ENCODE measurements at regions not wholly inside any gene's neighbourhood (a gene's known extent, or its start where the extent isn't known, plus 50 kb on each side); places are given as distances from the start of the nearest gene placed in this dataset.

DNA sequence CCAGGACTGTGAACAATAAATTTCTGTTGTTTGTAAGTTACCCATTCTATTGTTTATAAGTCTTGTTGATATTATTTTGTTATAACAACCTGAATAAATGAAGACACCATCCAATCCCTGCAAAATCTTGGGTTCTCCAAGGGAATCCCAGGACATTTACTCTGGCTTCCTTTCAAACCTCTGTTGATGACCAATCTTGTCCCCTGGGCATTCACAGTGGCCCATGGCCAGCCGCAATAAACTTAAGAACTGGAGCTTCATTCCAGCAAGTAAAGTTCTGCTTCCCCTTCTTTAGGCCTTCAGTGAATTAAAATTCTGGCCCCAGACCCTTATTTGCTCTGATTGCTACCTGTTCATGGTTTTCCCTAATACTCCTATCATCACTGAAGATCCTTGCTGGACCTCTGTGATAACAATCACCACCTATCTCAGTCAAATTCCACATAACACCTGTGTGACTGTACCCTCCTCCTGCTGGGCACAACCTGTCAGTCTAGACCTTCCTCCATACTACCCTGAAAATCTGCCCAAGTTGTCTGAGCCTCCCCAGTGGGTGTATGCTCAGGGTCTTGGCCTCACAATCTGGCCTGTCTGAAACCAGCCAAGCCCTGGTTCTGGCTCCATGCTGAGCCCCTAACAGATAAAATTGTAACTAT, 153.1 kb downstream of the SEMA6D start:
- Mint-ChIP-seq H3K4me1 (ENCODE audit: low read depth) (no peaks in the 10 kb centered on the region), H3K36me3 (ENCODE audit: low read depth) (no peaks in the 10 kb centered on the region), H3K27me3 (ENCODE audit: low read depth) (no peaks in the 10 kb centered on the region), H3K4me3 (no peak overlapping the region), H3K9me3 (peaks cover 14% of the 10 kb centered on the region), H3K27ac (no peak overlapping the region)
- no peak for DNase-seq (ENCODE audit: low spot score)

DNA sequence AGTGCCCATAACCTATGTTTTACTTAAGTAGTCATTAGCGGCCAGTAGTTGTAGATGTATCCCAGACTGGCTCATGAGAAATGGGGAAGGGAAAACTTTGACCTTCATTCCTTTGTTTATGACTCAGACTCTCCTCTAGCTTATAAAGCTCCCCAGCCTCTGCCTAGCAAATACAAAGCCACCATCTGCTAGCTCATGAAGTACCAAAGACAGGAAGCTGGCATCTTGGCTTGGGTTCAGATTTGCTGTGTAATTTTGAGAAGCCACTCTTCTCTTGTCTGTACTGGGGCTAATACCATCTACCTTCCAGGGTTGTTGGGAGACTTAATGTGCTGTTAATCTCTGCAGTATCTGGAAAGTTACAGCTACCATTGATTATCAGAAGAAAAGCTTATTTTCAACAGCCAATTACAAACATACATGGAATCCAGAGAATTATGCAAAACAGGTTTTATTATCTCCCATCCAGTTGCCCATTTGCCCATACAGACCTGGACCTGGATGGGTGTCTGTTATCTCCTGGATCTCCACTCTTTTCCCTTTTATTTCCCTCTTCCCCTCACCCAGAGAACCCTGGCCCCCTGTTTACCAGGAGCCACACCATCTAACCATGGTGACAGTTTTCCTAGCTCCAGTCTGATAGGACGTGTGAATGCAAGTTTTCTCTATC, 153.8 kb downstream of the SEMA6D start:
- DNase-seq (ENCODE audit: low spot score) = no peak
- H3K36me3 Mint-ChIP-seq (ENCODE audit: low read depth) = no peaks in the 10 kb centered on the region
- no peak overlapping the region for H3K4me3 Mint-ChIP-seq
- H3K9me3 Mint-ChIP-seq = peaks cover 7% of the 10 kb centered on the region
- H3K4me1 Mint-ChIP-seq (ENCODE audit: low read depth) = no peaks in the 10 kb centered on the region
- H3K27ac Mint-ChIP-seq = no peak overlapping the region
- H3K27me3 Mint-ChIP-seq (ENCODE audit: low read depth) = no peaks in the 10 kb centered on the region

DNA sequence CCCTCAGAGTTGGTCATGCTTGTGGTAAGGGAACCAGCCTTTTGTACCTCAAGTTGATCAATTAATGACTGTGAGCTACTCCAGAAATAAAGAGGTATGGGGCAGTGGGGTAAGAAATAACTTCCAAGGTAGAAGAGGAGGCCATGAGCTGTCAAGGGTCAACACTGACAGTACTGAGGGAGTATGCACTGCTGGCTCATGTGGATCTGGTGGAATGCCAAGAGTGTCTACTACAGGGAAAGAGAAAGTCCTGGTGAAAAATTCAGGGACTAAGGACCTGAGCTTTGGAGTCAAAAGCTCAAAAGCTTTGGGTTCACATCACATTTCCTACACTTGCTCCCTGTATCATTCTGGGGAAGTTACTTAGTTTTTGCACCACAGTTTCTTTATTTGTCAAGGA, 154.9 kb downstream of the SEMA6D start:
- Mint-ChIP-seq H3K27ac (no peak overlapping the region), H3K4me1 (ENCODE audit: low read depth) (no peaks in the 10 kb centered on the region), H3K27me3 (ENCODE audit: low read depth) (no peaks in the 10 kb centered on the region), H3K36me3 (ENCODE audit: low read depth) (no peaks in the 10 kb centered on the region), H3K4me3 (no peak overlapping the region), H3K9me3 (peaks cover 7% of the 10 kb centered on the region)
- no peak for DNase-seq (ENCODE audit: low spot score)

DNA sequence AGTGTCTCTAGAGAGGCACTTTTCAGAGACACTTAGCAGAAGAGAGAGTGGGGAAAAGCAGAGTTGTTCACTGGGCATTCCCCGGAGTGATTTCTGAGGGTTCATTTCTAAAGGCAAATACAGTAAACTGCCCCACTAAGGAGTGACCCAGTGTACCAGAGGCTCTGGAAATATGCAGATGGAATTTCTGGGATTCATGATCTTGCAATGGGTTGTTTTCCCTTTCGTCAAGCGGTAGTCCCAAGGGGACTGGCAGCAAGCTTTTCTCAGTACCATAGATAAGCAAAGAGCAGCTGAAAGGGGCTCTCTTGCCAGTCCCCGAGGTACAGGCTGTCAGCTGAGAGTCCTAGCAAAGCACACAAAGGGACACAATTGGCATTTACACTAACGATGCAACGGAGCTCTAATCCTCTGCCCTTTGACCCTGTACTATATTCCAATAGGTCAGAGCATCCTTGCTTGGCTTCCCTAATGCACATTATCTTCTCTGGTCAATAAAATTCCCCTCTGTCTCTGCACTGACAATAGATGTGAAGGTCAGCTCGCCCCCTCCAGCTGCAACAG, 155.6 kb downstream of the SEMA6D start:
- H3K4me3 Mint-ChIP-seq = no peak overlapping the region
- H3K27me3 Mint-ChIP-seq (ENCODE audit: low read depth) = no peaks in the 10 kb centered on the region
- H3K36me3 Mint-ChIP-seq (ENCODE audit: low read depth) = no peaks in the 10 kb centered on the region
- DNase-seq (ENCODE audit: low spot score) = no peak
- no peaks in the 10 kb centered on the region for H3K4me1 Mint-ChIP-seq (ENCODE audit: low read depth)
- peaks cover 7% of the 10 kb centered on the region for H3K9me3 Mint-ChIP-seq
- H3K27ac Mint-ChIP-seq = no peak overlapping the region

DNA sequence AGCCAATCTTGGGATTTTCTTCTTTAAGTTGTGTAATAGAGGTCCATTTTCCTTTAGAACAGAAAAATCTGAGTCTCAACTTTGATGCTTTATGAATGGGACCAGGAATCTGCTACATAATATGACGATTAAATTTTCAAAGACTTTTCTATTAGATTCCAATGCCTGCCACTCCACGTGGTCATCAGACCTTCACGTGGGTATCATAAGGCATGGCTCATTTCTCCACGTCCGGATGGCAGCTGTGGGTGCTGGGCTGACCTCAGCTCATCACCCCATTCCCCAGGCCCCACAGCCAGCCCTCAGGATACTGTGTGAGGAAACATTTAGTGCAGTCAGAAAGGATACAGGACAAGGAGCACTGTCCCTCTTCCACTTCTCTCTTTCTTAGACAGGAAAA, 159.7 kb downstream of the SEMA6D start:
- no peaks in the 10 kb centered on the region for H3K4me1 Mint-ChIP-seq (ENCODE audit: low read depth)
- no peak overlapping the region for H3K4me3 Mint-ChIP-seq
- no peak overlapping the region for H3K27ac Mint-ChIP-seq
- H3K9me3 Mint-ChIP-seq = no peaks in the 10 kb centered on the region
- no peaks in the 10 kb centered on the region for H3K36me3 Mint-ChIP-seq (ENCODE audit: low read depth)
- H3K27me3 Mint-ChIP-seq (ENCODE audit: low read depth) = no peaks in the 10 kb centered on the region
- no peak for DNase-seq (ENCODE audit: low spot score)

DNA sequence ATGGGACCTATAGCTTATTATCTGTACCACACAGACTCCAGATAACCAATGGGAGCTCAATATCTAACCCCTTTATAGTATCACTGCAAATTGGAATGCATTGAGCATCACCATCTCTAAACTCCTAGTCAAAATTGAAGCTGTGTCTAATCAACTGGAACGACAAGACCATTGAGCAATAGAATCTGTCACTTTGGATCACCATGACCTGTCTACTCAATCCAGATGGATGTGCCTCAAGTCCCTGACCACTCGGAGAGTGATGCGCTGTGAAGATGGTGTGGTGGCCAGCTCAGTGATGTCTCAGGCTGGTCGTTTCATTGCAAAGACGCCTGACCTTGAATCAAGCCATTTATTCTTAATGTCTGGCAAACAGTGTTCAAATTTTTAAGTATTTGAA, 160.5 kb downstream of the SEMA6D start:
- Mint-ChIP-seq H3K27ac (no peak overlapping the region), H3K4me1 (ENCODE audit: low read depth) (no peaks in the 10 kb centered on the region), H3K27me3 (ENCODE audit: low read depth) (no peaks in the 10 kb centered on the region), H3K4me3 (no peak overlapping the region), H3K9me3 (no peaks in the 10 kb centered on the region), H3K36me3 (ENCODE audit: low read depth) (no peaks in the 10 kb centered on the region)
- DNase-seq (ENCODE audit: low spot score) = no peak

DNA sequence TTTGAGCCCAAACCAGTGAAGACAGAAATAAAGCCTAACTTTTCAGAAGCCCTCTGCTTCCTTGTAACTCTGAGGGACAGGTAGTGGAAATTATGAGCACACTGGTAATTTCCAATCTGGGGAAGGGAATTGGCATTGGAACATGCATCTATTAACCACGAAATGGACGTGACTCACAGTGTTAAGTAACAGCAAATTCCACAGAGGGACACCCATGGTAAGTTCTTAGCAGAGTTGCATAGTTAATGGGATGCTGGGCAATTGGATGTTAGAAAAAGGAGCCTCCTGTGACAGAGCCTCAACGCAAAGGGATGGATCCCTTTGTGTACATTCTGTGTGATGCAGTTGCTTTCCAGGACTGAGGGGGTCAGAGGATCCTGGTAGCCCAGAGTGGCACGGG, 168.6 kb downstream of the SEMA6D start:
- H3K4me3 Mint-ChIP-seq = no peak overlapping the region
- no peaks in the 10 kb centered on the region for H3K36me3 Mint-ChIP-seq (ENCODE audit: low read depth)
- no peak overlapping the region for H3K27ac Mint-ChIP-seq
- DNase-seq (ENCODE audit: low spot score) = no peak
- no peaks in the 10 kb centered on the region for H3K4me1 Mint-ChIP-seq (ENCODE audit: low read depth)
- no peaks in the 10 kb centered on the region for H3K9me3 Mint-ChIP-seq
- no peaks in the 10 kb centered on the region for H3K27me3 Mint-ChIP-seq (ENCODE audit: low read depth)

DNA sequence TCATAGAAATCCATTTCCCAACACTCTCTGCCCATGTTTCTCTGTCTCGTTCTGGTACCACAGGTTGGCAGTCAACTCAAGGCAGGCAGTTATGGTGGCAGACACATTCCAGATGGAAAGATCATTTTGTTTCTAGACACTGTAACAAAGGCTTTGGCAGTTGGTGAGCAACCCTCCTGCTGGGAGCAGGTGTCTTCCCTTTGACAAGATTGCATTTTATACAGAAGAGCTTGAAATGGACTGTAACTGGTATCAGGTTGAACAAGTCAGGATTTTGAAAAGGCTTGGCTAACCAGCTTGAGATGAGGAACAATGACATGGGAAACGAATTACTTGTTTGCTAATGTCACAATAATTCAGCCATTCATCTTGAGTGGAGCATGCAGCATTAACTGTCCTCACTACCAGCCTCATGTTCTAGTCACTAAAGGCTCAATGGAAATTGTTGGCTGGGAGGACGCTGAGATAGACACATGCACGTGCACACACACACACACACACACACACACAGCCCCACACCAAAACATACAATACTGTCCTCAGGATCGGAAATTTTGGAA, 170.0 kb downstream of the SEMA6D start:
- no peaks in the 10 kb centered on the region for H3K27me3 Mint-ChIP-seq (ENCODE audit: low read depth)
- H3K36me3 Mint-ChIP-seq (ENCODE audit: low read depth) = no peaks in the 10 kb centered on the region
- H3K4me1 Mint-ChIP-seq (ENCODE audit: low read depth) = no peaks in the 10 kb centered on the region
- no peak for DNase-seq (ENCODE audit: low spot score)
- H3K4me3 Mint-ChIP-seq = no peak overlapping the region
- no peaks in the 10 kb centered on the region for H3K9me3 Mint-ChIP-seq
- no peak overlapping the region for H3K27ac Mint-ChIP-seq

DNA sequence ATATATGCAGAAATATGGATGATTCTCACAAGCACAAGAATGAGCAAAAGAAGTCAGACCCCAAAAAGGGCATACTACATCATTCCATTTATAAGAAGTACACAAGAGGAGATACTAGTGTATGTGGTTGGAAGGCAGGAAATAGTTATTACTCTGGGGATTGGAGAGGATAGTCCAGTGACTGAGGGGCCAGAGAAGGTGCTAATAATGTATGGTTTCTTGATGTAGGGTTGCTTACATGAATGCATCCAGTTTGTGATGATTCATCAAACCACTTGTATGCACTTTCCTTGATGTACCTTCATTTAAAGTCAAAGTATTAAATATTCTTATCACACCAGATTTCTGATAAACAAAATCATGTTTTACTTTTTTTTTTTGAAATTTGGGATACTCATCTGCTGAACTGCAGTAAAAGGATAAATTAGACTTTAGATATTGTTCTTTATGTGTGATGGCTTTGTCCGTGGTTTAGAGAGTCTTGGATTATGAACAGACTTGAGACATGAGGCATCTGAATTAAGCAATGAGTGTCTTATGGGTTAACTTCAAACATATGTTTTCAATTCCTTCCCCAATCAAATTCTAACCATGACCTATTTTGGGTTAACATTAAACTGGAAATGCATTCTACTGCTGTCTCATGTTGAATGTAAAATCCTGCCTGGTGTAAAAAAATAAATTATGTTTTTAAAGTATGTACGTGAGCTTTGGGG, 171.2 kb downstream of the SEMA6D start:
- Mint-ChIP-seq H3K4me3 (no peak overlapping the region), H3K9me3 (no peaks in the 10 kb centered on the region), H3K36me3 (ENCODE audit: low read depth) (no peaks in the 10 kb centered on the region), H3K27ac (no peak overlapping the region), H3K27me3 (ENCODE audit: low read depth) (no peaks in the 10 kb centered on the region), H3K4me1 (ENCODE audit: low read depth) (no peaks in the 10 kb centered on the region)
- DNase-seq (ENCODE audit: low spot score) = no peak

DNA sequence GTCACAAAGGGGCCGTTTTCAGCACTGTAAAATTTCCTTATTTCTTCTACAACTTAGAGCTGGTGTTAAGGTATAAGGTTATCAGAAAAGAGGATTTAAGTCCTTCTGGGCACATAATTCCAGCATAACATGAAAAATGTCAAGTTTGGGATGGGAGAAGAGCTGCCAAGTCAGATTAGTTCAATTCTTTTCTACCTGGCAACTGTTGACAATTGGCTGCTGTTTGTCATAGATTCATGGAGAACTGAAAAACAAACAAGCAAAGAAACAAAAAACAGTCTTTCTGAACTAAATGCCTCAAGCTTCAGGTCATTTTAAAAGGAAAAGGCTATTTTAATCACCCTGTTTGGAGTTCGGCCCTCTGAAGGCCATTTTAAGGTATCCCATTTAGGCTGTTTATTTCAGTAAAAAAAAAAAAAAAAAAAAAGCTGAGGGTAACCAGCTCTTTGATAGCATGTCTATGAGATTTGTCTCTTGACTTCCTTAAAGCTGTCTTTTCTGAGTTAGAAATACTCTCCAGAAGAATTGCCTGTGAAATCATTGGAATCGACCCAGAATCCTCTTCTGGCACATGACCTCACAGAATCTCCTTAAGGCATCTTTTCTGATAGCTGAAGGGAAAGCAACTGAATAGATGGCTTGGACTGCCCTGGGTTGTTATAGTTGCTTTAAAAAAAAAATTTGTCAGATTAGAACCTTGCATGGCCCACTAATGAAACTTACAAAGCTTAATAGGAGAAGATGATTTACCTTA, 173.3 kb downstream of the SEMA6D start:
- Mint-ChIP-seq H3K27me3 (ENCODE audit: low read depth) (no peaks in the 10 kb centered on the region), H3K27ac (no peak overlapping the region), H3K4me1 (ENCODE audit: low read depth) (no peaks in the 10 kb centered on the region), H3K4me3 (no peak overlapping the region), H3K36me3 (ENCODE audit: low read depth) (no peaks in the 10 kb centered on the region), H3K9me3 (no peaks in the 10 kb centered on the region)
- no peak for DNase-seq (ENCODE audit: low spot score)

DNA sequence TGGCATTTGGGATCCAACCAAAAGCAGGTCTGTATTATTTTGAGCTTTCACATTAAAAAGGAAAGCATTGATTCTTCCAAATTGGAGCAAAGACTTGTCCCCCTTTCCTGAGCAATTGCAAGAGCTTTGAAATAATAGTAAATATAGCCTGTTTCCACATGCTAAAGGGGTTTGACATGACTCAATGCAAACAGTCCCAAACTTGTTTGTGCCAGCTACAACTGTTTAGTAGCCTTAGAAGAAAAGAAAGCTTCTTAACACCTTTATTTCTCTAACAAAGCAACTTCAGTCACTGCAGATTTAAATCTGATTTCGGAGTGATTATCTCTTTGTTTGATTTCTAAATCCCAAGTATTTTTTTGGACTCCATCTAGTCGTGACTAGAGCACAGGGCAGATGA, 180.2 kb downstream of the SEMA6D start:
- Mint-ChIP-seq H3K27ac (no peak overlapping the region), H3K36me3 (ENCODE audit: low read depth) (no peaks in the 10 kb centered on the region)

DNA sequence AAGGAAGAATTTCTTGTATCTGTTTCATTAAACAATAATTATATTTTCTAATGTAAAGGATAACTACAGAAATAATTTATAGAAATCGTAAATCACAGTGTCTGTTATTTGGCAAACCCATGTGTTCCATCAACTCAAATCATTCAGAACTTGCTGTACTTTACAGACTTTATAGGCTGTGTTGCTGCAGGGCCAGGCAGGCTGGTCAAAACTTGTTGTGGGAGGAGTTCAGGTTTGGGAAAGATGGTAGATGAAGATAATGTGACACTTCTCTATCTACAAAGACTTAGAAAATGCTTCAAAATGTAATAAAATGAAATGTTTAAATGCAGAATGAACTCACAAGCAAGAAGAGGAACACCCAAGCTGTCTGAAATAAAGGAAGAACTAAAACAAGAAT, 183.4 kb downstream of the SEMA6D start:
- H3K27ac Mint-ChIP-seq = no peak overlapping the region
- H3K36me3 Mint-ChIP-seq (ENCODE audit: low read depth) = no peaks in the 10 kb centered on the region
- H3K4me3 Mint-ChIP-seq = no peak overlapping the region
- peaks cover 20% of the 10 kb centered on the region for H3K9me3 Mint-ChIP-seq
- no peaks in the 10 kb centered on the region for H3K4me1 Mint-ChIP-seq (ENCODE audit: low read depth)
- no peaks in the 10 kb centered on the region for H3K27me3 Mint-ChIP-seq (ENCODE audit: low read depth)
- no peak for DNase-seq (ENCODE audit: low spot score)

More for the DNA sequence above, 180.2 kb downstream of the SEMA6D start:
- Mint-ChIP-seq H3K9me3 (peaks cover 10% of the 10 kb centered on the region), H3K4me3 (no peak overlapping the region), H3K4me1 (ENCODE audit: low read depth) (no peaks in the 10 kb centered on the region), H3K27me3 (ENCODE audit: low read depth) (no peaks in the 10 kb centered on the region)
- DNase-seq (ENCODE audit: low spot score) = no peak

DNA sequence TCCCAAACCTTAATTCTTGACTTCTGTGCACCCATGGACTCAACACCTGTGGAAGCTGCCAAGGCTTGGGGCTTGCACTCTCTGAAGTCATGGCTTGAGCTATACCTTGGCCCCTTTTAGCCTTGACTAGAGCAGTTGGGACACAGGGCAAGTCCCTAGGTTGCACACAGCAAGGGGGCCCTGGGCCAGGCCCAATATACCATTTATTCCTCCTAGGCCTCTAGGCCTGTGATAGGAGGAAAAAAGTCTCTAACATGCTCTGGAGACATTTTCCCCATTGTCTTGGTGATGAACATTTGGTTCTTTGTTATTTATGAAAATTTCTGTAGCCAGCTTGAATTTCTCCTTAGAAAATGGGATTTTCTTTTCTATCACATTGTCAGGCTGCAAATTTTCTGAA, 186.1 kb downstream of the SEMA6D start:
- Mint-ChIP-seq H3K4me3 (no peak overlapping the region), H3K27me3 (ENCODE audit: low read depth) (no peaks in the 10 kb centered on the region), H3K4me1 (ENCODE audit: low read depth) (no peaks in the 10 kb centered on the region)

More for the DNA sequence above, 186.1 kb downstream of the SEMA6D start:
- Mint-ChIP-seq H3K9me3 (peaks cover 20% of the 10 kb centered on the region), H3K27ac (no peak overlapping the region), H3K36me3 (ENCODE audit: low read depth) (no peaks in the 10 kb centered on the region)
- DNase-seq (ENCODE audit: low spot score) = no peak
